ENCODE measurements at regions not wholly inside any gene's neighbourhood (a gene's known extent, or its start where the extent isn't known, plus 50 kb on each side); places are given as distances from the start of the nearest gene placed in this dataset.

- no peak for DNase-seq
Measured at GRCh38 chr1:117809764-117810163, 119.7 kb downstream of the GDAP2 start.

GRCh38 chr1:117810553-117810952 is 118.9 kb downstream of the GDAP2 start:
- DNase-seq = no peak

DNA sequence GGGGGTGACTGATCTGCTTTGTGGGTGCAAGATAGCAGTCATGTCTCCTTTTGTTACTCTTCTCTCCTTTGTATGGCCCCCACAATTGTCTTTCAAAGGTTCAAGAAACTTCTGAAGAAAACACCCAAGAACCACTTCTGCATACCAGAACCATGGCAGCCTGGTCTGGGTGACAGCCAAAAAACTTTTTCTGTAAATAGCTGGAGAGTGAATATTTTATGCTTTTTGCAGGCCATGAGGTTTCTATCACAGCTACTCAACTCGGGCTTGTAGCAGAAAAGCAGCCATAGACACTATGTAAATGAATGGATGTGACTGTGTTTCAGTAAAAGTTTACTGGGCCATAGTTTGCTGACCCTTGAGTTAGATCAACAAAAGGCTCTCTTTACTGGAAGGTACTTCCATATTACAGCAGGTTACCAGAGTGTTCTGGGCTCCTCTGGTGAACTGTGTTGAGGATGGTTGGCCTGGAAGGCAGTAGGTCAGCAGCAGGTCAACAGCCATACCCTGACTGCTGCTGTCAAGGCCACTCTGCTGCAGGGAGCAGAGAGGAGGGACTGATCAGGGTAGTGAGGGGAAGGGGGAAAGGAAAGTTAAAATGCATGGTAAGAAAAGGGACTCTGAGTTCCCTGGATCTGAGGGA is 116.4 kb downstream of the GDAP2 start:
- DNase-seq = no peak
